GM21737 (cell line): ENCODE measurements at regions not wholly inside any gene's neighbourhood (a gene's known extent, or its start where the extent isn't known, plus 50 kb on each side); places are given as distances from the start of the nearest gene placed in this dataset.
"Not testable (repeated sequence)": the region's sequence is repeated elsewhere in the genome, so short reads cannot be mapped to it uniquely, and the experiment has no call there.

ENCODE experiments used
- ATAC-seq: cut with Tn5 transposase; IDR thresholded peaks from one replicate; pipeline ENCODE4 v1.9.1; 2021; ENCODE audit warnings: mild to moderate bottlenecking, moderate library complexity; ENCODE audit not compliant: unreplicated experiment

- ATAC-seq = no peak
Measured at GRCh38 chr2:18998491-18998890, 359.9 kb downstream of the OSR1 start.

- ATAC-seq = no peak
Measured at GRCh38 chr2:18993756-18994338, 364.6 kb downstream of the OSR1 start.

- ATAC-seq = no peak
Measured at GRCh38 chr2:18991177-18992168, 366.9 kb downstream of the OSR1 start.

GRCh38 chr2:18988631-18989232 lies 369.7 kb downstream of the OSR1 start:
- ATAC-seq = no peak

GRCh38 chr2:18987592-18988073 lies 370.8 kb downstream of the OSR1 start:
- no peak for ATAC-seq

GRCh38 chr2:18987016-18987415 lies 371.4 kb downstream of the OSR1 start:
- ATAC-seq = no peak

- no peak for ATAC-seq
Measured at GRCh38 chr2:18986046-18986445, 372.4 kb downstream of the OSR1 start.

GRCh38 chr2:18980786-18981430 lies 377.5 kb downstream of the OSR1 start:
- ATAC-seq = no peak

- no peak for ATAC-seq
Measured at GRCh38 chr2:18980104-18980785, 378.2 kb downstream of the OSR1 start.

- ATAC-seq = no peak
Measured at GRCh38 chr2:18977409-18977808, 381.0 kb downstream of the OSR1 start.

GRCh38 chr2:18976168-18976961 lies 382.1 kb downstream of the OSR1 start:
- ATAC-seq = peak; percentile 86

- no peak for ATAC-seq
Measured at GRCh38 chr2:18975506-18976167, 382.8 kb downstream of the OSR1 start.

- no peak for ATAC-seq
Measured at GRCh38 chr2:18971628-18972027, 382.3 kb upstream of the NT5C1B start.

GRCh38 chr2:18971069-18971378 lies 381.7 kb upstream of the NT5C1B start:
- no peak for ATAC-seq

GRCh38 chr2:18966131-18966530 lies 376.8 kb upstream of the NT5C1B start:
- no peak for ATAC-seq

GRCh38 chr2:18963739-18964256 lies 374.4 kb upstream of the NT5C1B start:
- ATAC-seq = not testable (repeated sequence)

GRCh38 chr2:18961991-18962421 lies 372.6 kb upstream of the NT5C1B start:
- ATAC-seq = no peak

GRCh38 chr2:18959952-18960717 lies 370.8 kb upstream of the NT5C1B start:
- no peak for ATAC-seq
